GM18498 (cell line): ENCODE measurements at regions not wholly inside any gene's neighbourhood (a gene's known extent, or its start where the extent isn't known, plus 50 kb on each side); places are given as distances from the start of the nearest gene placed in this dataset.

ENCODE experiments used
- ATAC-seq: cut with Tn5 transposase; IDR thresholded peaks from one replicate; pipeline ENCODE4 v1.9.1; 2021; ENCODE audit warnings: mild to moderate bottlenecking, moderate library complexity; ENCODE audit not compliant: unreplicated experiment

DNA sequence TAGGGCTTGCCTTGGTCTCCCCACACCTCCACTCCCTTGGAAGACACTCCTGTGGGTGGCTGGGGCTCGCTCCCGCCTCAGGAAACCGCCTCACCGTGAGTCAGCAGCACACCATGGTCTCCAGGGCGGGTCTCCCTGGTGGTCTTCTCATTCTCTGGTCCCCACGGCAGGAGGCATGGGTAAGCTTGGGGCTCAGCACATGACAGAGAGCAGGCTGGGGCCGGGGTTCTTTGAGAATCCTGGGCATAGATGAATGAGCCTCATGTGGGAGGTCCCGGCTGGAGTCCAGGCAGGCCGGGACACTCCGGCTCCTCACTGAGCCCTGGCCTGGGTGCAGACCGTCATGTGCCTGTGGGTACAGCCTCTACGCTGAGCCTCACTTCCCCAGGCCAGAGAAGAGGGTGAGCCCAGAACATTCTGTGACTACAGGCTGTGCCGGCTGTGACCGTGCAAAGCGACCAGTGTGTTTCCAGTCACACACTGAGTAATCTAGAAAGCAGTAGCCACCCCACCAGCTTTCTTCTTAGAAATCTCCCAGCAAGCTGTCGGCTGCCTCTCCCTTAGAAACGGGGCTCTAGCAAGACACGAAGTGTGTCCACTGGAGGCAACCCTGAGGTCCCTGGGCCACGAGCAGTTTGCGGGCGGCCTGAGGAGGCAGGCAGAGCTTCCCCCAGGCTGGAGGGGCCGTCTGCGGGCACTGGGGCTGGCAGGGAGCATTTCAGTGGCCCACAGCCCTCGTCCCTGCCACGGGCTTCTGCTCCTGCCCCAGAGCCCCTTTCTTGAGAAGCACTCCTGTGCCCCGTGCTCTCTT, 93.1 kb downstream of the RHOB start:
- no peak for ATAC-seq

- ATAC-seq, result no peak
These were observed 93.9 kb downstream of the RHOB start for GRCh38 chr2:20540587-20541293.

DNA sequence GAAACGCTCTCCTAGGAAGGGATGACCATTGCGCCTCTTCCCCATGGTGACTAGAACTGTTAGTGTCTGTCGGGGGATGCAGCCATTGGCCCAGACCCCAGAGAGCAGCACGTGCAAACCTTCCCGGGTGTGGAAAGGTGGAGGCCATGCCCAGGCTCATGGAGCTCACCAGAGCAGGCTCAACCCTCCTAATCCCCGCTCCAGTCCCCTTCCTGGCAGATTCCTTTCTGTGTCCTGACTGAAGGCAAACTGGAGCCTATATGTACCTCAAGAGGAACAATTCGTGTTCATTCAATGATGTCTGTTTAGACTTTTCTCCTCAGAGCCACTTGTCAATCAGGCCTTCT, 94.4 kb downstream of the RHOB start:
- no peak for ATAC-seq

GRCh38 chr2:20541651-20542050, 94.8 kb downstream of the RHOB start:
- ATAC-seq, result no peak

- no peak for ATAC-seq
These were observed 95.4 kb downstream of the RHOB start for GRCh38 chr2:20542269-20542668.

- ATAC-seq, result no peak
These were observed 96.0 kb downstream of the RHOB start for GRCh38 chr2:20542746-20543468.

DNA sequence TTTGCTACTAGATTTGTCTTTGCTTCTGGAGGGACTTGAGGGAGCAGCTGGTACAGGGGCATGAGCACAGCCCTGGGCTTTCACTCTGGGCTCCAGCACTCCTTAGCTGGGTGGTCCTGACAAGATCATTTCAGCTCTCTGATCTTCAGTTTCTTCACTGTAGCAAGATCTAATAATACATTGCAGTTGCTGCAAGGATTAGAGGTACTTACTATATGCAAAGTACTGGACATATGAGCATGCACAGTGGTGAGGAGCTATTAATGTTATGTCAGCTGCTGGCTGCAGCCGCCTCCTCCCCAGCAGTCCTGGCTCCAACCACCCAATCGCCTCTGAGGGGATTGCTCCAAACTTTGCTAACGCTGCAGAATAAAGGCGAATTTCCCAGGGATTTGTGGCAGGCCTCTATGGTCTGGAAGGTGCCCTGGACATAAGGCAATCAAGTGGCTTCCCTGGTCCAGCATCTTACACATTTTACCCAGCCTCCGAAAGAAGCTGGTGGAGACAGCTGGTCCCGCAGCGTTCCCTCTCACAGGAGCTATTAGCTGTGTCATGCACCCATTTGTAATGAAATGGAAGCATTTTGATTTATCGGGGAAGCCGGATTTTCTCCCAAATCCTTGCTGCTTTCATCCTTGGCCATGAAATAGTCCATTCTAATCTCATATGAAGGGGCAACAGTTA, 96.7 kb downstream of the RHOB start:
- no peak for ATAC-seq

GRCh38 chr2:20544153-20544747, 97.4 kb downstream of the RHOB start:
- ATAC-seq, result no peak

- ATAC-seq, result no peak
These were observed 101.8 kb downstream of the HS1BP3 start for GRCh38 chr2:20549144-20549543.

DNA sequence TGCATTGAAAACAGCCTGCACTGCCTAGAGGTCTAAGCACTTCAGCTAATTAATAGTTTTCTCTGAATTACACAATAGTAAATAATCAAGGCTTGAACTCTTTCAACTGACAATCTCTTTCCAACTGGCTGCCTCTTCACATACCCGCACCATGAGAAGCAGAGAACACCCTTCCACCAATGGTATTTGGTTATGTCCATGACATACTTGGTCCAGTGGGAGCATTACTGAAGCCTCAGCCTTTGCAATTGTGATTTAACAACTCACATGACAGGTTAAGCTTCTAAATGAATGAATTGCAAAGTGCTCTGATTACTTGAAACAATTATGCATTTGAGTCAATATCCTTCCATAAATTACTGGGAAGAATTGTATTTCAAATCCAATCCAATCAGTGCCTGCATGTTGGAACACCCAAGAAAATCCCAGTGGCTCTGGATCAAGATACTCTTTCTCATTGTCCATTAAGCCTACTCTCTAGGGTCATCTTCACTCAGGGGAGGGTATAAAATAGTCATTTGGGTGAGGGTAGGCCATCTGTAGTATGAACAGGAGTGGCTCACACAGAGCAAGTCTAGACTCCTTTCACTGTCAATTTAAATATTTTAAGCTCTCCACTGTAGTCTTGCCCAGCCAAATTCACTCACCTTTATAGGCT, 101.1 kb downstream of the HS1BP3 start:
- ATAC-seq, result no peak

DNA sequence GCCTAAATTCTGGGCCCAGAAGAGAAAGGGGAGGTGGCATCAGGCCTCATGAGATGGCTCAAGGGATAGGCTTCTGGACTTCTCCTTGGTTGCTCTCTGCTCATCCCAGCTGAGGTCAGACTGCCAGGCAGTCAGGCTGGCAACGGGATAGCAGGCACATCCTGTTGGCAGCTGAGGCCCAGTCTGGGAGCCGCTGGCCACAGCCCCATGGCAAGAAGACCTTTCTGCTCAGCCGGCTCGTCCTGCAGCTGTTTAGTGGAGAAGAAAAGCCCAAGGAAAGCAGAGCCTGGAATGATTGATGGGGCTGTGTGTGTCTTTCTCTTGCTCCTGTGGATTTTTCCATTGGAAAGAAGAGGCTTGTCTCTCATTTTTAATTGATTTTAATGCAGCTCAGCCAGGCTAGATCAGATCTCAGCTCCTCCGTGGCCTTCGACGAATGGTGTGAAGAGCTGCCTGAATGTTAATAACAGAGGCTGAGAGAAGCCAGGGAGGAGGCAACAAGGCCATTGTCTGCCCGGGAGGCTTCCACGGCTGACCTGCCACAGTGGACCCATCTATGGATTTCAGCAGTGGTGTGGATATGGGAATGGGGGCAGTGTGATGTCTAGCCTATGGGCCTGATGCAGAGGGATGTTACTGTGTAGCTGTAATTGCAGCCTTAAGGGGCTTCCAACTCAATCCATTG, 99.5 kb downstream of the HS1BP3 start:
- ATAC-seq, result no peak

- no peak for ATAC-seq
These were observed 99.0 kb downstream of the HS1BP3 start for GRCh38 chr2:20551945-20552328.

DNA sequence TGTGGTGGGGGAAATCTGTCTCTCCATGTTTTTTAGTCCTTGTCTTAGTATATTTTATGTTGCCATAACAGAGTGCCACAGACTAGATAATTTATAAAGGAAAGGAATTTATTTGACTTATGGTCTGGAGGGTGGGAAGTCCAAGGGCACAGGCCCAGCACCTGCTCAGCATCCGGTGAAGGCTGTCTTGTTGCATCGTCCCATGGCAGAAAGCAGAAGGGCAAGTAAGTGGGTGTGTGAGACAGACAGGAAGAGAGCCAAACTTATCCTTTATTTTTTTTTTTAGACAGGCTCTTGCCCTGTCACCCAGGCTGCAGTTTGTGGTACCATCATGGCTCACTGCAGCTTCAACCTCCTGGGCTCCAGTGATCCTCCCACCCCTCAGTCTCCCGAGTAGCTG, 98.1 kb downstream of the HS1BP3 start:
- no peak for ATAC-seq

- ATAC-seq, result no peak
These were observed 97.3 kb downstream of the HS1BP3 start for GRCh38 chr2:20553580-20553979.

DNA sequence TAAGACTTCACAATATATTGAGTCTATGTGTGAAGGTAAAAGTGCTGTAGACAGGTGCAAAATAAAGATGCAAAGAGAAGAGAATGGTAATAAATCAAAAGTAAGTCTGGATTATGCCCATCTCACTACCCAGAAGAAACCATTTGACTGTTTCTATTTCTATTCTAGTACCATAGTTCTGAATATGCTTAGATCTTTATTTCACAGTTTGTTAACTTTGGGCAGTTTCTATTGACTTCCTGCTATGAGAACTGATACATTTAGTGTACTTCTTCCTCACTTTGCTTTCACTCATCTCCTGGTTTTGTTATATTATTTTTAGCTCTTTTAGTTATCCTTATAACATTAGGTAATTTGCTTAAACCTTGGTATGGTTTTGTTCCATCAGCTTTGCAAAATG, 94.9 kb downstream of the HS1BP3 start:
- ATAC-seq, result peak; percentile 66

- no peak for ATAC-seq
These were observed 94.1 kb downstream of the HS1BP3 start for GRCh38 chr2:20556756-20557155.

DNA sequence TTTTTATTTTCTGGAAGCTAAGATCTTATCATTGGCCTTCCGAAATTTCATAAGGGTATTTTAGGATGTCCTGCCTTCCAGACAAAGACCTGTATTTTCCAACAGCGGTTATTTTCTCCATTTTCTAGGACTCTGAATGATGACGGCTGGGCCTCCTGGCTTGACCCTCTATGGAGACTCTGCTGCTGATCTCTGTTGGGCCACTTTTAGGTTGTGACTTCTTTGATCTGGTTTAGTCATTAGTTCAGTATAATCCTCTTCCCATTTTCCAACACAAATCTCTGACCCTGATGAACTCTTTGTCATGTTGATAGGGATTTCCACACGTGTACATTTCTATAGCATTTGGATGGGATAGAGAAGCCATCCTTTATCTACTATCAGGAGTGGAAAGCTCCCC, 93.7 kb downstream of the HS1BP3 start:
- no peak for ATAC-seq

- ATAC-seq, result no peak
These were observed 93.3 kb downstream of the HS1BP3 start for GRCh38 chr2:20557635-20558034.

DNA sequence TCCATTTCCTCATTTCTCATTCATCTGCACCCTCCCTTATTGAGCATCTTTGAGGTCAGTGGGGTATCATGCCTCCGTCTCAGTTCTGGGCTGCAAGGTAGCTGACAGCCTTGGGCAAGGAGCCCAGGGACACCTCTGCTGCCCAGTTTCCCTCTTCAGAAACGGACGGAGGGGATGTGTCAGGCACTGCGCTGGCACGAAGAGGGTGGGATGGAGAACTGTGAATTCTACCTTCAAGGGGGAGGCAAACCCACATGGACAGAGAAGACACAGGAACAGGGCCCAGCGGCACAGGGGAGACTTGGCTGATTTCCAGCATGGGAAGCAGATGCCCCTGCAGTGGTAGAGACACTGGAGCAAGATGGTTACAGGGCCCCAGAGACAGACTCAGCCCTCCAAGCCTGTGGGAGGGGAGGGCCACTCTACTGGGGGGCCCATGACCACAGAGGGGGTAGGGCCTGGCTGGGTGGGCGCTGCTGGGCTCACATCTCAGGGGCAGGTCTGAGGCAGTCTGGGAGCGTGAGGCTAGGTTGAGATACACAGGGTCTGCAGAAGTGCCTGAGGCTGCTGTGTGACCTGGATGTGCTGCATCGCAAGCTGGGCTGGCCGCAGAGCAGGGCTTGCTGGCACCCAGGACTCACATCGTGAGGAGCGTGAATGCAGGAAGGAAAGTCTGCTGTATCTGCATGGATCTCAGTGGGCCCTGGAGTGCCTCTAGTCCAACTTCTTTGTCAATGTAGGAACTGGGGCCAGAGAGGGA, 92.3 kb downstream of the HS1BP3 start:
- ATAC-seq, result no peak
